ENCODE measurements at regions not wholly inside any gene's neighbourhood (a gene's known extent, or its start where the extent isn't known, plus 50 kb on each side); places are given as distances from the start of the nearest gene placed in this dataset.

DNA sequence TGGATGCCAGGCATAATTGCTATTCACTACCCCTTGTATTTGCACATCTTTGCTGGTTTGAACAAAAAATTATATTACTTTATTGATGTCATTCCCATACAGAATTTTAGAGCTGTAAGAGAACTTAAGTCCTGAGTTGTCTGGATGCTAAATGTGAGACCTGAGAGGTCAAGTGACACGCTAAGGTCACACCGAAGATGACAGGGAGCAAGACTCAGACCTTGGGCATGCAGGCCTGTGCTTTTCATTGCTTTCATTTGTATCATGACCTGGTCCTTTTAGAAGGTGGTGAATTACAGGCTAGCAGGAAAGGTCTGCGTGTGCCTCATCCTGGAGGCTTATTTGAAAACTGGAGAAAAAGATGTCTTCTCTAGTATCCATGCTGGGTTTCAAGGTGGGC lies 312.0 kb upstream of the RASGRP1 start:
- Mint-ChIP-seq H3K4me1 (ENCODE audit: low read depth, unreplicated experiment) (peaks cover 16% of the 10 kb centered on the region), H3K36me3 (ENCODE audit: low read depth, unreplicated experiment) (peaks cover 2% of the 10 kb centered on the region), H3K4me3 (ENCODE audit: unreplicated experiment) (no peak overlapping the region), H3K27me3 (ENCODE audit: low read depth, unreplicated experiment) (no peaks in the 10 kb centered on the region), H3K9me3 (ENCODE audit: unreplicated experiment) (no peaks in the 10 kb centered on the region), H3K27ac (ENCODE audit: unreplicated experiment) (no peak overlapping the region)
- Histone ChIP-seq H3K27me3 (ENCODE audit: insufficient read depth, low read length) (no peaks in the 10 kb centered on the region), H3K27ac (ENCODE audit: low read depth, low read length) (no peak overlapping the region), H3K36me3 (ENCODE audit: insufficient read depth, low read length) (no peaks in the 10 kb centered on the region), H3K9me3 (ENCODE audit: insufficient read depth, low read depth, low read length) (no peaks in the 10 kb centered on the region), H3K79me2 (ENCODE audit: insufficient read depth, low read length) (no peaks in the 10 kb centered on the region), H2AFZ (ENCODE audit: low read depth, low read length) (no peak overlapping the region), H3K4me1 (ENCODE audit: insufficient read depth, low read length) (no peaks in the 10 kb centered on the region), H3K4me3 (ENCODE audit: insufficient read depth, low read depth, low read length) (no peak overlapping the region), H4K20me1 (ENCODE audit: insufficient read depth, low read length) (no peaks in the 10 kb centered on the region), H3K4me2 (ENCODE audit: low read length) (no peak overlapping the region), H3K9ac (ENCODE audit: low read length) (no peak overlapping the region)
- DNase-seq (ENCODE audit: low read depth) (no peak), FAIRE-seq (peak; percentile 13)
- TF ChIP-seq, protein P1, sequence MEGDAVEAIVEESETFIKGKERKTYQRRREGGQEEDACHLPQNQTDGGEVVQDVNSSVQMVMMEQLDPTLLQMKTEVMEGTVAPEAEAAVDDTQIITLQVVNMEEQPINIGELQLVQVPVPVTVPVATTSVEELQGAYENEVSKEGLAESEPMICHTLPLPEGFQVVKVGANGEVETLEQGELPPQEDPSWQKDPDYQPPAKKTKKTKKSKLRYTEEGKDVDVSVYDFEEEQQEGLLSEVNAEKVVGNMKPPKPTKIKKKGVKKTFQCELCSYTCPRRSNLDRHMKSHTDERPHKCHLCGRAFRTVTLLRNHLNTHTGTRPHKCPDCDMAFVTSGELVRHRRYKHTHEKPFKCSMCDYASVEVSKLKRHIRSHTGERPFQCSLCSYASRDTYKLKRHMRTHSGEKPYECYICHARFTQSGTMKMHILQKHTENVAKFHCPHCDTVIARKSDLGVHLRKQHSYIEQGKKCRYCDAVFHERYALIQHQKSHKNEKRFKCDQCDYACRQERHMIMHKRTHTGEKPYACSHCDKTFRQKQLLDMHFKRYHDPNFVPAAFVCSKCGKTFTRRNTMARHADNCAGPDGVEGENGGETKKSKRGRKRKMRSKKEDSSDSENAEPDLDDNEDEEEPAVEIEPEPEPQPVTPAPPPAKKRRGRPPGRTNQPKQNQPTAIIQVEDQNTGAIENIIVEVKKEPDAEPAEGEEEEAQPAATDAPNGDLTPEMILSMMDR (IDR thresholded peaks at IDR 0.05; ENCODE audit: insufficient read depth, low read depth, low read length), result no peak
- no peak for TF ChIP-seq EZH2 (IDR thresholded peaks at IDR 0.05; ENCODE audit: insufficient read depth, low read length)

DNA sequence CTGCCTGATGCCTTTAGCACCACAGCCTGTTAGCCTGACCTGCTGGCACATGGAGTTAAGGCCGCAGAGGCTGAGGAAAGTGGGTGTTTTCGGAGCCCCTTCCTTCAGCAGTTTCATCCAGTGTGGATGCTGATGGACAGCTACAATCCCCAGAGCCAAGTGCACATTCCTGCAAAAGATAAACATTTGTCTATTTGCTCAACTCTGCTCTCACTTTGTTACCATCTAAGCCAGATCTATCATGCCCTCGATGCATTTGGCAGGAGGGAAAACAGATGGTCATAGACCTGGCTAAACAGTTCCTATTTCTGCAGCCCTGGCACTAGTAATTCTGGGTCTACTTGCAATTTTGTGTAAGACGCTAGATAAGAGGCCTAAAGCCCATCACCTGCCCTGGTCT lies 312.9 kb upstream of the RASGRP1 start:
- no peaks in the 10 kb centered on the region for H3K9me3 Mint-ChIP-seq (ENCODE audit: unreplicated experiment)
- Histone ChIP-seq H3K4me2 (ENCODE audit: low read length) (no peak overlapping the region), H2AFZ (ENCODE audit: low read depth, low read length) (no peak overlapping the region), H3K27ac (ENCODE audit: low read depth, low read length) (no peak overlapping the region), H3K9me3 (ENCODE audit: insufficient read depth, low read depth, low read length) (no peaks in the 10 kb centered on the region), H3K9ac (ENCODE audit: low read length) (no peak overlapping the region), H3K36me3 (ENCODE audit: insufficient read depth, low read length) (no peaks in the 10 kb centered on the region), H3K4me1 (ENCODE audit: insufficient read depth, low read length) (no peaks in the 10 kb centered on the region), H3K79me2 (ENCODE audit: insufficient read depth, low read length) (no peaks in the 10 kb centered on the region), H4K20me1 (ENCODE audit: insufficient read depth, low read length) (no peaks in the 10 kb centered on the region), H3K4me3 (ENCODE audit: insufficient read depth, low read depth, low read length) (no peak overlapping the region), H3K27me3 (ENCODE audit: insufficient read depth, low read length) (no peaks in the 10 kb centered on the region)
- peaks cover 2% of the 10 kb centered on the region for H3K36me3 Mint-ChIP-seq (ENCODE audit: low read depth, unreplicated experiment)
- FAIRE-seq, result no peak
- no peak for DNase-seq (ENCODE audit: low read depth)
- no peak overlapping the region for H3K27ac Mint-ChIP-seq (ENCODE audit: unreplicated experiment)
- peaks cover 16% of the 10 kb centered on the region for H3K4me1 Mint-ChIP-seq (ENCODE audit: low read depth, unreplicated experiment)
- H3K27me3 Mint-ChIP-seq (ENCODE audit: low read depth, unreplicated experiment), result no peaks in the 10 kb centered on the region
- H3K4me3 Mint-ChIP-seq (ENCODE audit: unreplicated experiment), result no peak overlapping the region
- TF ChIP-seq, protein P1 (IDR thresholded peaks at IDR 0.05; ENCODE audit: insufficient read depth, low read depth, low read length), result no peak
- TF ChIP-seq EZH2 (IDR thresholded peaks at IDR 0.05; ENCODE audit: insufficient read depth, low read length), result no peak

DNA sequence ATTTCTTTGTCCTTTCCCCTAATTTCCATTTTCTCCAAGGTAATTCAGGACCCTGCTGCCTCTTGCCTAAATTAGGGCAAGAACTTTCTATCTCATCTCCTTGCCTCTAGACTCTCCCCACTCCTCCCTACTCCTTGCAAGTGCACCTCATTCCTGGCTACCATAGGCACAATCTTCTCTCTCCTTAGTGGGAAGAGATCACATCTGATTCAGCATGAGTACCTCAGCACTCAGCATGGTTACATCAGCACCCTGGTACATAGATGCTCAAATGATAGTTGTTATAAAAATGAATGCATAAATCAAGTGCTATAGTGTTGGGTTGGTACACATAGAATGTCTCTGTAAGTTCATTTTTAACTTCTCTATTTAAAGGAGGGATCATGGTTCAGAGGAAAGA lies 313.4 kb upstream of the RASGRP1 start:
- no peak overlapping the region for H3K4me3 Mint-ChIP-seq (ENCODE audit: unreplicated experiment)
- FAIRE-seq, result no peak
- Histone ChIP-seq H3K27ac (ENCODE audit: low read depth, low read length) (no peak overlapping the region), H3K27me3 (ENCODE audit: insufficient read depth, low read length) (no peaks in the 10 kb centered on the region), H3K4me3 (ENCODE audit: insufficient read depth, low read depth, low read length) (no peak overlapping the region), H4K20me1 (ENCODE audit: insufficient read depth, low read length) (no peaks in the 10 kb centered on the region), H3K9ac (ENCODE audit: low read length) (no peak overlapping the region), H3K9me3 (ENCODE audit: insufficient read depth, low read depth, low read length) (no peaks in the 10 kb centered on the region), H3K4me1 (ENCODE audit: insufficient read depth, low read length) (no peaks in the 10 kb centered on the region), H3K4me2 (ENCODE audit: low read length) (no peak overlapping the region), H3K79me2 (ENCODE audit: insufficient read depth, low read length) (no peaks in the 10 kb centered on the region), H2AFZ (ENCODE audit: low read depth, low read length) (no peak overlapping the region), H3K36me3 (ENCODE audit: insufficient read depth, low read length) (no peaks in the 10 kb centered on the region)
- no peak for DNase-seq (ENCODE audit: low read depth)
- no peaks in the 10 kb centered on the region for H3K27me3 Mint-ChIP-seq (ENCODE audit: low read depth, unreplicated experiment)
- H3K9me3 Mint-ChIP-seq (ENCODE audit: unreplicated experiment), result no peaks in the 10 kb centered on the region
- no peak overlapping the region for H3K27ac Mint-ChIP-seq (ENCODE audit: unreplicated experiment)
- TF ChIP-seq EZH2 (IDR thresholded peaks at IDR 0.05; ENCODE audit: insufficient read depth, low read length), result no peak
- TF ChIP-seq, protein P1 (IDR thresholded peaks at IDR 0.05; ENCODE audit: insufficient read depth, low read depth, low read length), result no peak
- H3K4me1 Mint-ChIP-seq (ENCODE audit: low read depth, unreplicated experiment), result peaks cover 15% of the 10 kb centered on the region
- H3K36me3 Mint-ChIP-seq (ENCODE audit: low read depth, unreplicated experiment), result peaks cover 2% of the 10 kb centered on the region
